ENCODE measurements at regions not wholly inside any gene's neighbourhood (a gene's known extent, or its start where the extent isn't known, plus 50 kb on each side); places are given as distances from the start of the nearest gene placed in this dataset.

- no peak for DNase-seq (ENCODE audit: insufficient read length, low spot score)
- TF ChIP-seq POLR2A (IDR thresholded peaks at IDR 0.05; ENCODE audit: low read depth, low read length): no peak
- FAIRE-seq: no peak
Observed at GRCh38 chr5:60350794-60351193, 349.2 kb downstream of the DEPDC1B start.

GRCh38 chr5:60349891-60350415, 350.0 kb downstream of the DEPDC1B start:
- TF ChIP-seq POLR2A (IDR thresholded peaks at IDR 0.05; ENCODE audit: low read depth, low read length): no peak
- DNase-seq (ENCODE audit: insufficient read length, low spot score) (no peak), FAIRE-seq (no peak)

- TF ChIP-seq POLR2A (IDR thresholded peaks at IDR 0.05; ENCODE audit: low read depth, low read length): no peak
- FAIRE-seq: no peak
- no peak for DNase-seq (ENCODE audit: insufficient read length, low spot score)
Observed at GRCh38 chr5:60346393-60346792, 353.6 kb downstream of the DEPDC1B start.

GRCh38 chr5:60343102-60343501, 356.9 kb downstream of the DEPDC1B start:
- FAIRE-seq (no peak), DNase-seq (ENCODE audit: insufficient read length, low spot score) (no peak)
- no peak for TF ChIP-seq POLR2A (IDR thresholded peaks at IDR 0.05; ENCODE audit: low read depth, low read length)

GRCh38 chr5:60340965-60341471, 358.9 kb downstream of the DEPDC1B start:
- DNase-seq (ENCODE audit: insufficient read length, low spot score) (no peak), FAIRE-seq (no peak)
- no peak for TF ChIP-seq POLR2A (IDR thresholded peaks at IDR 0.05; ENCODE audit: low read depth, low read length)

GRCh38 chr5:60340326-60340725, 359.6 kb downstream of the DEPDC1B start:
- TF ChIP-seq POLR2A (IDR thresholded peaks at IDR 0.05; ENCODE audit: low read depth, low read length): no peak
- FAIRE-seq (no peak), DNase-seq (ENCODE audit: insufficient read length, low spot score) (no peak)

- TF ChIP-seq POLR2A (IDR thresholded peaks at IDR 0.05; ENCODE audit: low read depth, low read length): no peak
- DNase-seq (ENCODE audit: insufficient read length, low spot score) (no peak), FAIRE-seq (no peak)
Observed at GRCh38 chr5:60339691-60340201, 360.2 kb downstream of the DEPDC1B start.

GRCh38 chr5:60338846-60339245, 361.1 kb downstream of the DEPDC1B start:
- TF ChIP-seq POLR2A (IDR thresholded peaks at IDR 0.05; ENCODE audit: low read depth, low read length): no peak
- DNase-seq (ENCODE audit: insufficient read length, low spot score): no peak
- no peak for FAIRE-seq

GRCh38 chr5:60336491-60336890, 363.5 kb downstream of the DEPDC1B start:
- no peak for FAIRE-seq
- TF ChIP-seq POLR2A (IDR thresholded peaks at IDR 0.05; ENCODE audit: low read depth, low read length): no peak
- DNase-seq (ENCODE audit: insufficient read length, low spot score): no peak

GRCh38 chr5:60335913-60336312, 364.1 kb downstream of the DEPDC1B start:
- no peak for DNase-seq (ENCODE audit: insufficient read length, low spot score)
- no peak for FAIRE-seq
- no peak for TF ChIP-seq POLR2A (IDR thresholded peaks at IDR 0.05; ENCODE audit: low read depth, low read length)

- TF ChIP-seq POLR2A (IDR thresholded peaks at IDR 0.05; ENCODE audit: low read depth, low read length): no peak
- FAIRE-seq (no peak), DNase-seq (ENCODE audit: insufficient read length, low spot score) (no peak)
Observed at GRCh38 chr5:60334281-60334713, 365.7 kb downstream of the DEPDC1B start.

GRCh38 chr5:60333005-60333571, 366.9 kb downstream of the DEPDC1B start:
- DNase-seq (ENCODE audit: insufficient read length, low spot score) (no peak), FAIRE-seq (no peak)
- TF ChIP-seq POLR2A (IDR thresholded peaks at IDR 0.05; ENCODE audit: low read depth, low read length): no peak

- no peak for FAIRE-seq
- DNase-seq (ENCODE audit: insufficient read length, low spot score): peak; percentile 2
- TF ChIP-seq POLR2A (IDR thresholded peaks at IDR 0.05; ENCODE audit: low read depth, low read length): no peak
Observed at GRCh38 chr5:60332244-60333004, 367.5 kb downstream of the DEPDC1B start.

- no peak for FAIRE-seq
Observed at GRCh38 chr5:60330236-60330635, 369.7 kb downstream of the DEPDC1B start.

More at GRCh38 chr5:60330236-60330635, 369.7 kb downstream of the DEPDC1B start:
- DNase-seq (ENCODE audit: insufficient read length, low spot score): no peak
- TF ChIP-seq POLR2A (IDR thresholded peaks at IDR 0.05; ENCODE audit: low read depth, low read length): no peak
